ENCODE measurements at regions not wholly inside any gene's neighbourhood (a gene's known extent, or its start where the extent isn't known, plus 50 kb on each side); places are given as distances from the start of the nearest gene placed in this dataset.
"Not testable (repeated sequence)": the region's sequence is repeated elsewhere in the genome, so short reads cannot be mapped to it uniquely, and the experiment has no call there.

DNA sequence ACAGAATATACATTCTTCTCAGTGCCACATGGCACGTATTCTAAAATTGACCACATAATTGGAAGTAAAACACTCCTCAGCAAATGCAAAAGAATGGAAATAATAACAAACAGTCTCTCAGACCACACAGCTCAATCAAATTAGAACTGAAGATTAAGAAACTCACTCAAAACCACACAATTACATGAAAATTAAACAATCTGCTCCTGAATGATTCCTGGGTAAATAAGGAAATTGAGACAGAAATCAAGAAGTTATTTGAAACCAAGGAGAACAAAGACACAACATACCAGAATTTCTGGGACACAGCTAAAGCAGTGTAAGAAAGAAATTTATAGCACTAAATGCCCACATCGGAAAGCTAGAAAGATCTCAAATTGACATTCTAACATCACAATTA, 637.3 kb downstream of the ANKRD50 start:
- not testable (repeated sequence) for DNase-seq

DNA sequence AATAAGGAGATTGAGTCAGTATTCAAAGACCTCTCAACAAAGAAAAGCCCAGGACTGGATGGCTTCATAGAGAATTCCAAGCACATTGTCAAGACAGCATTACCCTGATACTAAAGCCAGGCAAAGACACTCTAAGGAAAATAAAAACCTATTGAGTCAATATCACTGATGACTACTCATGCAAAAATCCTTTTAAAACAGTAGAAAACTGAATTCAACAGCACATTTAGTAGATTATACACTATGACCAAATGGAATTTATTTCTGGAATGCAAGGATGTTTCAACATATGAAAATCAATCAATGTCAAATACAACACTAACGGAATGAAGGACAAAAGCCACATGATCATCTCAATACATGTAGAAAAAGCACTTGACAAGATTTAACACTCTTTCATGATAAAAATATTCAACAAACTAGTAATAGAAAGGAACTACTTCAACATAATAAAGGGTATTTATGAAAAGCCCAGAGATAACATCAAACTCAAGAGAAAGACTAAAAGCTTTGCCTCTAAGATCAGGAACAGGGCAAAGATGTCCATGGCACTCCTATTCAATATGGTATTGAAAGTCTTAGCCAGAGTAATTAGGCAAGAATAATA, 633.3 kb downstream of the ANKRD50 start:
- no peak for DNase-seq

DNA sequence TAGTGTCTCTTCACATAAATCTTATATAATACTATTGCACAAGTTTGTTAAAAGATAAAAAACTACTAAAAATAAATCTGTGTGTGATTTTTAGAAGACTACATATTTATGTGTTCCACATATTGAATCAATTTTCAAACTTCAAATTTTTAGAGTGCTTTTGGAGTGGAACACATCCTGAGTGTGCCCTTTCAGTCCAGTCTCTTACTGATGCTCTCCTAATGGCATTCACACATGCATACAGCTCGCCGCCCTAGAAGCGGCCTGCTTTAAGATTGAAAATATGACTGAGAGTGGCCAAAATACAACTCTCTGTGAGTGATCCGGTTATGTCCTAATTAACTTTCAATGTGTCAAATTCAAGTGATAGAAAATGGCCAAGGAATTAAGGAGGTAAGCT, 628.8 kb downstream of the ANKRD50 start:
- DNase-seq, result no peak

DNA sequence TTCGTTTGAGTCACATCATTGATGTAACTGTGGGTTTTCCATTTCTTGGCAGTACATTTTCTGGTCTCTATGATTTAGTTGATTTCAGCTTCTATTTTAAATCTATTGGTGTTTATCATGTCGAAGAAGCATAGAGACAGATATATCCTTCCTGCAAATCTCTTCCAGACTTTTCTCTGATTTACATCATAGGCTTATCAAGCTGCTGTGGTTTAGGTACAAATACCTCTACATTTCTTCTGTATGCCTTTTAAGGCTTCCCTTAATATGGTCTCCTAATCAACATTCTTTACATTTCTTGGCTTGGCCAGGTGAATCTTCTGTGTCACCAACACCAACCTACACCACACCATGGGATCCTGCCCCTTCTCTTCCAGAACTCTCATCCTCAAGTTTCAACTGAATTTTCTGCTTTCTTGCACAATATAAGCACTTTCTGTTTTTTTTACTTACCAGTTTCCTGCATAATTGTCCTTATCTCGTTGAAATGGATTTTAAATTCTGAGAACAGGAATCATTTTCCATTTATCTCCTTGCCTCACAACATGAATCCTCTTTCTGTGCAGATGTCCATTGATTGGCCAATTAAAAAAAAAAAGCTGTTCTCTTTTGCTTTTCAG, 626.9 kb downstream of the ANKRD50 start:
- DNase-seq, result no peak

DNA sequence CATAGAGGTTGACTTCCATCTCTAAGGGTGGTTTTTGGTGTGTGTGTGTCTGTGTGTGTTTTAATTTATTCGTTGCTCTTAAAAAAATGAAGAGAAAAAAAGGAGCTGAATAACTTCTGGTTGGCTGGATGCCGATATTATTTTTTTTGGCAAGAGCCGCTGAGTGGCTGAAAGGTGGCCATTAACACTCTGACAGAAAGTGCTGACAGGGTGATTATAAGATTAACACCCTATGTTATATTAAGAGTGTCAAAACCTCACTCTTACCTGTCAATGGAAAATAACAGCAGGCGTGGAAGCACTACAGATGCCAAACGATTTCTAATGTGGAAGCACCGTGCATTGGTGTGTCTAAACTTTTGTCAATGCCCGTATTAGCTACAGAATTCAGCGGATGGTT, 622.5 kb downstream of the ANKRD50 start:
- no peak for DNase-seq

DNA sequence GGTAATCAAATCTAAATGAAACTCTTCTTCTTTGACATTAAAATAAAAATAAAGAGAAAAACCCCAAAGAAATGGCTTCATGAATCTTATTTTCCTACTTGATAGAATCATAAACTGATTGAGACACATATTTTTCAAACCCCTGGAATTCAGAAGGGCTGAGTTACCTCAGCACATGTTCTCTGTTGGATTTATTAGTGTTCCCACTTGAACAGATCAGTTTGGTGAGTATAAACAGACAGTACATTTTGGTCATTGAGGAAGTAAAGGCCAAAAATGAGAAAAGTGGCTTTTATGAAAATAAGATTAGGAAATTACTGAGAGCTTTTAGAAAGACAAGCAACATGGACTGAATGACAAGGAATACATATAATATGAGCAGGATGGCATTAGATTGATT, 620.4 kb downstream of the ANKRD50 start:
- no peak for DNase-seq

DNA sequence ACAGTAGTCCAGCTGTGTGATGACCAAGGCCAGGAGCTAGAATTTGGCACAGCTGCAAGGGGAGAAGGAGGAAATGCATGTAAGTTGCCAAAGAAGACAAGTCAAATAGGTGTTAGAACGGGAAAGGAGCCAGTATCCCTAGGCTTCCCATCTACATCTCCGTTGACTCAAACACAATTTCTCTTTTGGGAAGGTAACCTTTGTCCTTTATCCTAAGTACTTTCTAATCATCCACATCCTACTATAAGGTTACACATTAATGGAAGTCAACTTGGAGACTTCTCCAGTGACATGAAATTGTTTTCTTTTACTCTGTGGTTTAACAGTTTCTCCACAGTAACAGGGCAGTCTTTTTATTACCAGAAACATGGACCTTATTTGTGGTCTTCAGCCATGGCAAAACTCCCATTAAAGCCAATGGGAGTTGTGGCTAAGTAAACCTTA, 620.0 kb downstream of the ANKRD50 start:
- no peak for DNase-seq

DNA sequence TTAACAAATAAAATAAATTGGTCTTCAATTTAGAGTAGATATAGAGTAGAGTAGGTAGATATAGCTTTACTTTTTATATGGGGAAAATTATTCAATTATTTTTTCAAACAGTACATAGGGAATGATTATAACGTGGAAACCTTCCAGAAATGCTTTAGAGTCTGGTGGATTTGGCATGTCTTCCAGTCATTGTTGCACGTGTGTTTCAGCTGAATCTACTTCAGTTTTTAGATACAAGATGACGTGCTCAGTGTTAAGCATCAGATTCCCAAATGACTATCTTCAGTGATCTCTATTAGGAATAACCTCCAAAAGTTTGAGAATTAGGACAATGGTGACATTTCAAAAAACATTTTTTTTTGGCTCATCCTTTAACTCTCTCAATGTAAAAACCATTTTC, 616.9 kb downstream of the ANKRD50 start:
- no peak for DNase-seq

DNA sequence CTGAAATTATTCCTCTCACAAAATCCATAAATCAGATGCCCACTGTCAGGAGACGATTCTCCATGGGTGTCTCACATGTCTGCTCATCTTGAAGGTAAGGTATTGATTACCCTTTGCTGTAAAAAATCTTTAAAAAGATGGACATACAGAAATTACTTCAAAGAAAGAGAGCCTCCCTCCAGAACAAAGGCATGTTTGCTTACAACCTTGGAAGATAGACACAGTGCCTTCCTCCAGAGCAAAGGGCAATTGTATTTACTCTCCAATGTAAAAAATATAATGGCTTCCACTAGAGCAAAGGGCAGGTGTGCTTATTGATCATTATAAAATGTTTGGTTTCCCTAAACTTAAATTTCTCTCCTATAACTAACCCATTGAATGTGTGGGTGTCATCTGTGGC, 616.2 kb downstream of the ANKRD50 start:
- DNase-seq, result no peak

DNA sequence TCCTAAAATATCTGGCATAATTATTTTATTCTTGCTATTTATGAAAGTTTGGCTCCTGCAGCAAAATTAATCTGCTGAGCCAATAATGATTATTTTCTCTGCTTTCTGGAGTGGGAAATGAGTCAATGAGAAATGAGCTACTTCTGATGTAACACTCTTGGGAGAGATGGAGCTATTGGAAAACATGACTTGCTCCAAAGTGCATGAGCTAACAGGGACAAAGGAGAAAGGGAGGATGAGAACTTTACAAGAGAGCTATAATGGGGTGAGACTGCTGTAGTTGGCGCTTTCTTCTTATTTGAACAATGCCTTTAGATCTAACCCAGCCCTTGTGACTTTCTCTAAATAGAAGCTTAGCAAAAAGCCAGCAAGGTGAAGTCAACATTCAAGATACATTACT, 615.1 kb downstream of the ANKRD50 start:
- no peak for DNase-seq

DNA sequence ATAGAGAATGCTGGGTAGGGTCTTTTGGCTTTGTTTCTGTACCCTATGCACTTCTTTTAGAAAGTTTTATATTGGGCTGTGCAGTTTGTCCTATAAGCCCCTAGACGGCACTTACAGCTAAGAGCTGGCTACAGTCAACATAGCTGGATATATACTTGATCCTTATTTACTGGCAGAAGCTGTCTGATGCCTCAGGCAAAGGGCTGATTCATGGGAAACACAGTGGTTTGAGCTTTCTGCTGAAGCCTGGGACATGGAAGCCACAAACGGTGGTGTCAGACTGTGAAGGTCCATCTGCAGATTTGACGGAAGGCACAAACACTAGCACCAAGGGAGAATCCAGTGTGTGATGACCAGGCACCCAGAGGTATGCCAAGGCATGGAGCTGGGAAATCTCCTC, 608.4 kb downstream of the ANKRD50 start:
- DNase-seq, result no peak

DNA sequence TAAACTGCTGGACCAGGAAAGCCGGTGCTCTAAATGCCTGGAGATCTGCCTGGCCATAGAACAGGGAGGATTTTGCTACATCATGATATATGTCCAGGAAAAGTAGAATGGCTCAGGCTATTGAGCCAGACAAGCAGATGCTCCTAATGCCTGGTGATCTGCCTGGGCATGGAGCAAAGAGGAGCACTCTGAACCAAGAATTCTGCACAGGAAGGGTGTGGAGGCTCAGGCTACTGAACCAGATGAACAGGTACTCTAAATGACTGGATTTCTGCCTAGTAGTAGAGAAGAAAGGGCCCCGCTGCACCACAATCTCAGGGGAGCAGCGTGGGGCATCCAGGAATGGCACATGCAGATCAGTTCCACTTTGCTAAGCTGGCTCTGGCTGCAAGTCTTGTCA, 607.9 kb downstream of the ANKRD50 start:
- no peak for DNase-seq

DNA sequence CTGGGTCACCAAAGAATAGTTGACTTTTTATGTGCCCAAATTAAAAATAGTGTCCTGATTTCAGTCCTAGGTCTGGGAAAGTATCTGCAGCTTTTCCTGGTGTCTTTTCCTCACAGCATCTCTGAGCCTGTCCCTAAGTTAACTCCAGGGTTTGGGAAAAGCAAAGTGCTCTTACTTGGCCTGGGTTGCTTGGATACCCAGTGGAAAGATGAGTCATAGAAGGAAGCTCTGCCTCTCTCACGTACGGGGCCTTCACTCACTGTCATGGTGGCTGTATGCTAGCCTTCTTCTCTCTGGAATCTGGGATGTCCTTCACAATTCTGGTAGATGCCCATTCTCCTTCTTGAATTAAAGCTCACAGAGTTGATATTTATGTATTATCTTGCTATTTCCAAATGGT, 607.3 kb downstream of the ANKRD50 start:
- DNase-seq, result no peak

DNA sequence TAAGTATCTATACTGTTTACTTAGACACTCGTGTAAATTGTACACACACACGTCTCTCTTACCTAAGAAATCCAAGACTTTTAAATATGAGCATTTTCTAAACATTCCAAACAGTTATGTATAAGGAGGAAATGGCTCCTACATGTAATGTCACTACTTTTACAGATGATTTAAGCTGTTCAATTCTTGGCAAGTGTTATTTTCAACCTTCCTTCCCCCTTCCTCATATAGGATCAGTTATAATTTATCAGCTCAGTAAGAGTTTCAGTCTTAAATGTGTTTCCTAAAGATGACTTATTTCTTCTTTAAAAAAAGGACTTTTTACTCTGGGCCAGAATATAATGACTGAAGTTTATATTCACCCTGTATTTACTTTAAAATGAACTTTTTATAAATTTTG, 601.1 kb downstream of the ANKRD50 start:
- no peak for DNase-seq

DNA sequence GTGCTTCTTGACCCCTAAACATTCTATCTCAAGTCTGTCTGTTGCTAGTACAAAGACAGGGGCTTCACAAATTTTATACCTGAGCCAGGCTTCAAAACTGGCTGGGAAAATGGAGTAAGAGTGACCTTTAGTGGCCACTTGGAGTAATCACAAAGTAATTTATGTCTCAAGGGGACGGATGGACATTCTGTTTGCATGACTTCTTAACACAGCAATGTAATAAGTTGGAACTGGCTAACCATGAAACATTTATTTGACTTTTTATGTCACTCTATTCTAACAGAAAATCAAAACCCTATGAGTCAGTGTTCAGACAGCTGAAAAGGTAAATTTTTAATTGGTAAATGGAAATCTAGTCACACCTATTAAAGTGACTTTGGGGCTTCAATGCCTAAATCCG, 600.6 kb downstream of the ANKRD50 start:
- DNase-seq, result no peak

DNA sequence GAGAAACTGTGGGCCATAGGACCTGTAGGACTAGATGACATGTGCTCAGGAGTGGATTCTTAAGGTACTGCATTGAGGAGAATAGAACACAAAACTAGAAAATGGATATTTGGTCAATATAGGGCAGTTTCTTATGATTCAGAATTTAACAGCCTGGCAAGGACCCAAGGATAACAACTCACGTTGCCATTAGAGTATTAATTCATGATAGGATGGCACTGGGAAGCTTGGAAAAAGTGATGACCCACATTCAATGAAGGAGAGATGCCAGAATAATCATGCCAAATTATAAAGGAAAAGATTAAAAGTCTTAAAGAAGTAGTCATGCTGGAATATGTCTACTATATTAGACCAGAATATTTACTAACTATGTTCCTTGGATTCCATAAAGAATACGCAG, 594.5 kb downstream of the ANKRD50 start:
- no peak for DNase-seq

DNA sequence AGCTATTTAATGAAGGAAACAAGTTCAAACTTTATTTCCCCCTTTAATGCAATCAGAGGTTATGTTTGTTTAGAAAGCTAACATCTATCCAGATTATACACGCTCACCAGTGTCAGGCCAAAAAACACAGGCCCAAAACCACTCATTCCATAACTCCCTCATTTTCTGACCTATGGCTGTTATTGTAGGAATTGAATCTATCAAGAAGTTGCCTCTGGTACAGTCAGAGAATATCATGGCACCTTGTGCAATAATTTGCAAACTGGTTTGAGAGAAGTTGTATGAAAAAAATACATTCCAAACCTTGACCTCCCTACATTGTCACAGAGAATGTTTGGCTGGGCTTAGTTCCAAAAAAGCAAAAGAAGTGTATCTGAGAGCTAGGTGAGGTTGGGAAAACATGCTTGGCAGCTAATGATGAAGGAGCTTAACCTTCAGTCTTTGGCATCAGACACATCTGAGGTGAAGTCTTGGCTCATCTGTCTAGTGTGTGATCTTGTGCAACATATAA, 591.0 kb downstream of the ANKRD50 start:
- no peak for DNase-seq

DNA sequence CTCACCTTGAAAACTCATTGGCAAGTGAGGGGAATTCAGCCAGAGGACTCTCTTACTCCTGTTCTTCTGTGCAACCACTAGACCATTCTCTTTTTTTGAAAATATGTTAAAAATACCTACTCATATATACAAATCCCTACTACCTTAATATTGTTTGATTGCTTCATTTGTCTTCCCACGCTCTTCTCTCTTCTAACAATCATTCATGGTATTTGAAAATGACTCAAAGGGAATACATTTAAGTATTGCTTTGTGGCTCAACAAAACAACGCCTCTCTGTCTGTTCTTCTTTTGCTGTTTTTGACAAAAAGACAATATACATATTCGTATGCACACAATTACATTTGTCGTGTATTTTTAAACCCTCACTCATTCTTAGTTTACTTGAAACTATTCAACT, 589.4 kb downstream of the ANKRD50 start:
- no peak for DNase-seq

DNA sequence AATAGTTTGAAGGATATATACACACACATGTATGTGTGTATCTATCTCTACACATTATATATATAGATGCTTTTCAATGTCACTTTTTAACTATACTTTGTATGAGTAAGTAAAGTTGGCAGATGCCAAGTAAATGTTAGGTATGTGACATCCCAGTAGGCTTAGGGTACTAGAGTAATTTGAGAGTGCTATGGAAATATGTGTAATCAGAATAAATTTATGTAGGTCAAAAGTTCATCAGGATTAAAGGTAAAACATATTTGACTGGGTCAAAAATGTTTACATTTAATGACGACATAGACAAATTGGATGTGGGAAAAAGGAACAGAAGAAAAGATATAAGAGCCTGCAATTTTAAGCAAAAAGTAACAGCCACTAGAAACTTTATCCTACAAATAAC, 588.8 kb downstream of the ANKRD50 start:
- DNase-seq, result no peak

DNA sequence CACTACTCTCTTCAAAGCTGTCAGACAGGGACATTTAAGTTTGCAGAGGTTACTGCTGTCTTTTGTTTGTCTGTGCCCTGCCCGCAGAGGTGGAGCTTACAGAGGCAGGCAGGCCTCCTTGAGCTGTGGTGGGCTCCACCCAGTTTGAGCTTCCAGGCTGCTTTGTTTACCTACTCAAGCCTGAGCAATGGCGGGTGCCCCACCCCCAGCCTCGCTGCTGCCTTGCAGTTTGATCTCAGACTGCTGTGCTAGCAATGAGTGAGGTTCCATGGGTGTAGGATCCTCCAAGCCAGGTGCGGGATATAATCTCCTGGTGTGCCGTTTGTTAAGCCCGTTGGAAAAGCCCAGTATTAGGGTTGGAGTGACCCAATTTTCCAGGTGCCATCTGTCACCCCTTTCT, 581.2 kb downstream of the ANKRD50 start:
- not testable (repeated sequence) for DNase-seq

DNA sequence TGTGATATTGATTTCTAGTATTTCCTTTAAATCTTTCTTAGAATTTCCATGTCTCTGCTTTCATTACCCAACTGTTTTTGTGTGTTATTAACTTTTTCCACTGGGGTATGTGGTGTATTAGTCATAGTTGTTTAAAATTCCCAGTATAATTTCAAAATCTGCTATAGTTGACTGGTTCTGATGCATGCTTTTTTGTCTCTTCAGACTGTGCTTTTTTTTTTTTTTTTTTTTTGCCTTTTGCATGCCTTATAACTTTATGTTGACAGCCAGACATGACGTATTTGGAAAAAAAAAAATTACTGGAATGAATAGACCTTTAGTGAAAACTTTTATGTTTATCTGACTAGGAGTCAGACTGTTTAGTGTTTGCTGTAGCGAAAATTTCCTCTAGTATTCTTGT, 580.4 kb downstream of the ANKRD50 start:
- no peak for DNase-seq

DNA sequence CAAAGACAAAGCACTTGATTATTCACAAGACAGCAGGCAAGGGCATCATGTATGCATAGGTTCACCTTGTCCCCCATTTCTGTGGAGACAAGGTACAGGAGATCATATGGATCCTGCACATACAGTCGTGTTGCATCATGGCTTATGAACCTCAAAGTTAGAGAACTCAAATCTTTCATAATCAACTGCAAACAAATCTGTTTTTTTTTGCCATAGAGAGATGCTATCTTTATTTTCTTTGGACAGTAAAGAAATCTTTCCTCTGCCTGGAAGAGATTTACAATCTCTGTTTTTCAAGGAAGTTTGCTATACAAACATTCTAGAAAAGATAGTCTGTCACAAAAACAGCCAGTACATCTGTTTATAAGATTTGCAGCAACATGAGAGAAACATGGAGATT, 578.8 kb downstream of the ANKRD50 start:
- no peak for DNase-seq

DNA sequence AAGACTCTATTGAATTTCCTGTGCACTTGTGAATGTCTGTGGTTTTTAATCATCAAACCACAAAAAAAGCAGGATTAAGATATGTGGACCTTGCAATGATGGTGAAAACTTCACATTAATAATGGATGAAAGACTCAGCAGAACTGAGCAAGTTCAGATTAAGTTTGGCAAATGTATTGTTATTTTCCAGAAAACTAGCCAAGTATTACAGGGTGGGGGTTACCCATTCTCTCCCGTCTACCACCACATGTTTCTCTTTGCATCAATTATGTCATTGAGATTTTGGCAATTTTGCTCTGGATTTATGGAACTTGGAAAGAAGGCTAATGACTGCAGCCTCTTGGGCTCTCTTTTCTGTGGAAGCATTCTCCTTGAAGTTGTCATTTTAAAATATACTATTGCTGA, 577.1 kb downstream of the ANKRD50 start:
- DNase-seq, result no peak

DNA sequence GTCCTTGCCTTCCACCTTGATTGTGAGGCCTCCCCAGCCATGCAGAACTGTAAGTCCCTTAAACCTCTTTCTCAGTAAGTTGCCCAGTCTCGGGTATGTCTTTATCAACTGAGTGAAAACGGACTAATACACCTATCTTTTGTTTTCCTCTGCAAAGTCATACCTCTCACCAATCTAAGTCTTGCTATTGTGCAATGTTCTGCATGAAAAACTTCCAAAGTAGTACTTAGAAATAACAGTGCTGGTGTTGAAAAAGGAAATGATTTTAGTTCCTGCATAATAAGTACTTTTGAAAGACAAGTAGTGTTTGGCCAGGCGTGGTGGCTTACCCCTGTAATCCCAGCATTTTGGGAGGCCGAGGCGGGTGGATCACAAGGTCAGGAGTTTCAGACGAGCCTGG, 573.5 kb downstream of the ANKRD50 start:
- DNase-seq, result no peak

DNA sequence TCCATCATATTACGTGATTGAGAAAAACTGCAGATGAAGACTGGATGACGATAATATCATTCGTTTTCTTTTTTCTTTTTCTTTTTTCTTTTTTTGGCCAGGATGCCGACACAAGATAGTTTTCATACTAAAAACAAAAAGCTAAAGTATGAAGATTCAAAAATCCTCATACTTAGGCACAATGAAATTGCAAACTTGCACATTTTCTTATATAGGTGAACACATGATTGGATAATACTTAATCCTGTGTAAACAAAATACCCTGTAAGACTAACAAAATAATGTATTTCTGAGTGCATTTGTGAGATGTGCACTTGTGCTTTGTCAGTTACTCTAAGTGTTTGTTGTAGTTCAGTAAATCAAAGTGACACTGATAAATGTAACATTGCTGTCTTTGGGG, 568.9 kb downstream of the ANKRD50 start:
- DNase-seq, result no peak

All from GF-D8 (cell line).